ENCODE measurements at regions not wholly inside any gene's neighbourhood (a gene's known extent, or its start where the extent isn't known, plus 50 kb on each side); places are given as distances from the start of the nearest gene placed in this dataset.
A peak's percentile ranks its signal among the peaks of the same experiment; 100 is the strongest.

- no peaks in the 10 kb centered on the region for H3K27me3 ChIP-seq (ENCODE audit: insufficient read depth, low read length, poor library complexity, severe bottlenecking)
- Mint-ChIP-seq H3K4me3 (no peak overlapping the region), H3K36me3 (no peaks in the 10 kb centered on the region), H3K4me1 (no peaks in the 10 kb centered on the region), H3K27ac (no peak overlapping the region), H3K9me3 (peaks cover 2 to 8% (median 8%) of the 10 kb centered on the region in 5 donors), H3K27me3 (no peaks in the 10 kb centered on the region)
- no peak for DNase-seq
- H3K4me3 ChIP-seq (ENCODE audit: low read length), result no peak overlapping the region
- H3K36me3 ChIP-seq (ENCODE audit: insufficient read depth, low read length), result no peaks in the 10 kb centered on the region
- ChIA-PET CTCF (interaction anchor here (1.4 kb wide), 1 partner anchor 23 kb away, joined by 3 read pairs; no protein-coding TSS in a partner anchor), POLR2A (no interaction called here)
- no peaks in the 10 kb centered on the region for H3K9me3 ChIP-seq (ENCODE audit: low read length)
- H3K4me1 ChIP-seq (ENCODE audit: insufficient read depth, low read length), result no peaks in the 10 kb centered on the region
- no peak overlapping the region for H3K27ac ChIP-seq (ENCODE audit: low read depth, low read length)
Measured at GRCh38 chr5:7190712-7191250, 205.2 kb upstream of the ADCY2 start.

- Histone ChIP-seq H3K27ac (ENCODE audit: low read depth, low read length) (no peak overlapping the region), H3K4me1 (ENCODE audit: insufficient read depth, low read length) (no peaks in the 10 kb centered on the region), H3K9me3 (ENCODE audit: low read length) (no peaks in the 10 kb centered on the region), H3K36me3 (ENCODE audit: insufficient read depth, low read length) (no peaks in the 10 kb centered on the region), H3K4me3 (ENCODE audit: low read length) (no peak overlapping the region), H3K27me3 (ENCODE audit: insufficient read depth, low read length, poor library complexity, severe bottlenecking) (no peaks in the 10 kb centered on the region)
- Mint-ChIP-seq H3K36me3 (no peaks in the 10 kb centered on the region), H3K27ac (no peak overlapping the region), H3K9me3 (peaks cover 2 to 8% (median 8%) of the 10 kb centered on the region in 5 donors), H3K27me3 (no peaks in the 10 kb centered on the region), H3K4me1 (no peaks in the 10 kb centered on the region), H3K4me3 (no peak overlapping the region)
- ChIA-PET POLR2A (no interaction called here), CTCF (no interaction called here)
- no peak for DNase-seq
Measured at GRCh38 chr5:7192016-7192415, 203.9 kb upstream of the ADCY2 start.

- Mint-ChIP-seq H3K27me3 (peaks cover 0 to 4% of the 10 kb centered on the region in 2 donors), H3K36me3 (no peaks in the 10 kb centered on the region), H3K27ac (no peak overlapping the region), H3K4me1 (no peaks in the 10 kb centered on the region), H3K9me3 (peaks cover 1 to 8% (median 4%) of the 10 kb centered on the region in 5 donors), H3K4me3 (no peak overlapping the region)
- Histone ChIP-seq H3K4me3 (ENCODE audit: low read length) (no peak overlapping the region), H3K9me3 (ENCODE audit: low read length) (no peaks in the 10 kb centered on the region), H3K27ac (ENCODE audit: low read depth, low read length) (no peak overlapping the region), H3K36me3 (ENCODE audit: insufficient read depth, low read length) (no peaks in the 10 kb centered on the region), H3K27me3 (ENCODE audit: insufficient read depth, low read length, poor library complexity, severe bottlenecking) (no peaks in the 10 kb centered on the region), H3K4me1 (ENCODE audit: insufficient read depth, low read length) (no peaks in the 10 kb centered on the region)
- CTCF ChIA-PET, result no interaction called here
- DNase-seq, result no peak
- POLR2A ChIA-PET, result no interaction called here
Measured at GRCh38 chr5:7202846-7203245, 193.1 kb upstream of the ADCY2 start.

DNA sequence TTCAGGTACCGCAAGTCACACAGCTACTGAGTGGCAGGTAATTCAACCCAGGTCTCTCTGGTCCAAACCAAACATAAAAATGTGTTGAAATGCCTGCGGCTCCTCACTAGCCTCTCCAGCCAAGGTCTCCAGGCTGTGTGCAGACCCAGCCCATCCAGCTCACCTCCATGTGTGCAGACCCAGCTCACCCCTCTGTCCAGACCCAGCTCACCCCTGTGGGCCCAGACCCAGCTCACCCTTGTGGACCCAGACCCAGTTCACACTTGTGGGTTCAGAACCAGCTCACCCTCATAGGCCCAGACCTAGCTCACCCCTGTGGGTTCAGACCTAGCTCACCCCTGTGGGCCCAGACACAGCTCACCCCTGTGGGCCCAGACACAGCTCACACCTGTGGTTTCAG lies 188.0 kb upstream of the ADCY2 start:
- ChIA-PET POLR2A (no interaction called here), CTCF (no interaction called here)
- Histone ChIP-seq H3K4me1 (ENCODE audit: insufficient read depth, low read length) (no peaks in the 10 kb centered on the region), H3K9me3 (ENCODE audit: low read length) (no peaks in the 10 kb centered on the region), H3K4me3 (ENCODE audit: low read length) (no peak overlapping the region), H3K36me3 (ENCODE audit: insufficient read depth, low read length) (no peaks in the 10 kb centered on the region), H3K27me3 (ENCODE audit: insufficient read depth, low read length, poor library complexity, severe bottlenecking) (no peaks in the 10 kb centered on the region), H3K27ac (ENCODE audit: low read depth, low read length) (no peak overlapping the region)
- Mint-ChIP-seq H3K27me3 (peaks cover 0 to 4% of the 10 kb centered on the region in 2 donors), H3K27ac (peak overlapping the region in 1 of 8 donors; percentile 80), H3K9me3 (peaks cover 4 to 7% (median 4%) of the 10 kb centered on the region in 5 donors), H3K4me3 (no peak overlapping the region), H3K36me3 (no peaks in the 10 kb centered on the region), H3K4me1 (no peaks in the 10 kb centered on the region)
- no peak for DNase-seq

- POLR2A ChIA-PET, result no interaction called here
- DNase-seq, result no peak
- Mint-ChIP-seq H3K36me3 (no peaks in the 10 kb centered on the region), H3K27me3 (peaks cover 0 to 4% of the 10 kb centered on the region in 2 donors), H3K27ac (no peak overlapping the region), H3K9me3 (peaks cover 4 to 7% (median 5%) of the 10 kb centered on the region in 5 donors), H3K4me1 (no peaks in the 10 kb centered on the region), H3K4me3 (no peak overlapping the region)
- no peaks in the 10 kb centered on the region for H3K9me3 ChIP-seq (ENCODE audit: low read length)
- CTCF ChIA-PET, result no interaction called here
- H3K27me3 ChIP-seq (ENCODE audit: insufficient read depth, low read length, poor library complexity, severe bottlenecking), result no peaks in the 10 kb centered on the region
- H3K36me3 ChIP-seq (ENCODE audit: insufficient read depth, low read length), result no peaks in the 10 kb centered on the region
- no peak overlapping the region for H3K27ac ChIP-seq (ENCODE audit: low read depth, low read length)
- H3K4me3 ChIP-seq (ENCODE audit: low read length), result no peak overlapping the region
- H3K4me1 ChIP-seq (ENCODE audit: insufficient read depth, low read length), result no peaks in the 10 kb centered on the region
Measured at GRCh38 chr5:7208938-7209337, 187.0 kb upstream of the ADCY2 start.

DNA sequence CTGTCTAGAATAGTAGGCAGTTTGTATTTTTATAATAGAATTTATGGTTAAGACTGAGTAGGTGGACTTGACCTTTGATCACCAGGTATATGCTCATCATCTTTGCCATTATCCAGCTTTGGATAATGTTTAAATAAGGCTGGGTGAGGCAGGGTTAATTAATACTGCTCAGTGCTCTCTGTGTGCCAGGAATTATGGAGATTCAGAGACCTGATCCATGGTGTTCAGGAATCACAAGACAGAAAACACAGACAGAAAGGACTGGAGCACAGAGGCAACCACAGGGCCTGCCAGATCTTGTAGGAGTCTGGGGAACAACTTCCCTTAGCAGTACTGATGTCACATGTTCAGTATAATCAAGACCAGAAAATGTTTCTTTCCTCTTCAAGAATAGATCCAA lies 186.3 kb upstream of the ADCY2 start:
- Histone ChIP-seq H3K4me3 (ENCODE audit: low read length) (no peak overlapping the region), H3K36me3 (ENCODE audit: insufficient read depth, low read length) (no peaks in the 10 kb centered on the region), H3K27me3 (ENCODE audit: insufficient read depth, low read length, poor library complexity, severe bottlenecking) (no peaks in the 10 kb centered on the region), H3K27ac (ENCODE audit: low read depth, low read length) (no peak overlapping the region), H3K9me3 (ENCODE audit: low read length) (no peaks in the 10 kb centered on the region), H3K4me1 (ENCODE audit: insufficient read depth, low read length) (no peaks in the 10 kb centered on the region)
- peaks cover 4 to 7% (median 5%) of the 10 kb centered on the region in 5 donors for H3K9me3 Mint-ChIP-seq
- H3K27me3 Mint-ChIP-seq, result peaks cover 0 to 4% of the 10 kb centered on the region in 2 donors
- no peak overlapping the region for H3K27ac Mint-ChIP-seq
- POLR2A ChIA-PET, result no interaction called here
- no peaks in the 10 kb centered on the region for H3K36me3 Mint-ChIP-seq
- DNase-seq, result no peak
- H3K4me3 Mint-ChIP-seq, result no peak overlapping the region
- H3K4me1 Mint-ChIP-seq, result no peaks in the 10 kb centered on the region
- CTCF ChIA-PET, result no interaction called here

DNA sequence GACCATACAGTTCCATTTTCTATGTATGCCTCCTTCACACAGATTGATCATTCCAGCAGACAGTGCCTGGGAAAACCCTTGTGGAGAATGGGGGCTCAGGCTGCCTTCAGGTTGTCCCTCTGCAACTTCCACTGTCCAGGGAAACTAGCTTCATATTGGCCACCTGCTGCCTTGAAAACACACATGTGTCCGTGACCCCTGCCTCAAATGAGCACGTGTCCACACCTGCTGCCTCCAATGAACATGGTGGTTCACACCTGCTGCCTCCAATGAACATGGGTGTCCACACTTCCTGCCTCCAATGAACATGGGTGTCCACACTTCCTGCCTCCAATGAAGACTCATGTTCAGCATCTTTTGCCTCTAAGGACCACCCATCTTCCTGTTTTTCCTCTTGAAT lies 185.4 kb upstream of the ADCY2 start:
- Mint-ChIP-seq H3K4me1 (no peaks in the 10 kb centered on the region), H3K4me3 (no peak overlapping the region), H3K27me3 (peaks cover 0 to 2% of the 10 kb centered on the region in 2 donors), H3K9me3 (peaks cover 4 to 7% (median 5%) of the 10 kb centered on the region in 5 donors), H3K36me3 (no peaks in the 10 kb centered on the region), H3K27ac (no peak overlapping the region)
- no peak overlapping the region for H3K27ac ChIP-seq (ENCODE audit: low read depth, low read length)
- POLR2A ChIA-PET, result no interaction called here
- no peak for DNase-seq
- no peaks in the 10 kb centered on the region for H3K4me1 ChIP-seq (ENCODE audit: insufficient read depth, low read length)
- no peaks in the 10 kb centered on the region for H3K9me3 ChIP-seq (ENCODE audit: low read length)
- no peaks in the 10 kb centered on the region for H3K27me3 ChIP-seq (ENCODE audit: insufficient read depth, low read length, poor library complexity, severe bottlenecking)
- no peak overlapping the region for H3K4me3 ChIP-seq (ENCODE audit: low read length)
- CTCF ChIA-PET, result no interaction called here
- H3K36me3 ChIP-seq (ENCODE audit: insufficient read depth, low read length), result no peaks in the 10 kb centered on the region

DNA sequence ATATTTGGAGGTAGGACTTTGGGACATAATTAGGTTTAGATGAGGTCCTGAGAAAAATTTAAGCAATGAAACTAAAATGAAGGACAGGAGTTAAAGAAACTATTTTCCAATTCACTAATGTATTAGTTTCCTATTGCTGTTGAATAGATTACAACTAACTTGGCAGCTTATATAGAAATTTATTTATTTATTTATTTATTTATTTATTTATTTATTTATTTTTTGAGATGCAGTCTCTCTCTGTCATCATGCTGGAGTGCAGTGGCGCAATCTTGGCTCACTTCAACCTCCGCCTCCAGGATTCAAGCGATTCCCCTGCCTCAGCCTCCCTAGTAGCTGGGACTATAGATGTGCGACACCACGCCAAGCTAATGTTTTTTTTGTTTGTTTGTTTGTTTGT lies 182.4 kb upstream of the ADCY2 start:
- H3K36me3 Mint-ChIP-seq, result no peaks in the 10 kb centered on the region
- Histone ChIP-seq H3K27ac (ENCODE audit: low read depth, low read length) (no peak overlapping the region), H3K9me3 (ENCODE audit: low read length) (no peaks in the 10 kb centered on the region), H3K27me3 (ENCODE audit: insufficient read depth, low read length, poor library complexity, severe bottlenecking) (no peaks in the 10 kb centered on the region), H3K36me3 (ENCODE audit: insufficient read depth, low read length) (no peaks in the 10 kb centered on the region), H3K4me1 (ENCODE audit: insufficient read depth, low read length) (no peaks in the 10 kb centered on the region), H3K4me3 (ENCODE audit: low read length) (no peak overlapping the region)
- DNase-seq, result no peak
- no peaks in the 10 kb centered on the region for H3K4me1 Mint-ChIP-seq
- H3K27me3 Mint-ChIP-seq, result no peaks in the 10 kb centered on the region
- ChIA-PET CTCF (no interaction called here), POLR2A (no interaction called here)
- H3K27ac Mint-ChIP-seq, result no peak overlapping the region
- H3K4me3 Mint-ChIP-seq, result no peak overlapping the region
- H3K9me3 Mint-ChIP-seq, result peaks cover 0 to 10% (median 4%) of the 10 kb centered on the region in 5 donors

DNA sequence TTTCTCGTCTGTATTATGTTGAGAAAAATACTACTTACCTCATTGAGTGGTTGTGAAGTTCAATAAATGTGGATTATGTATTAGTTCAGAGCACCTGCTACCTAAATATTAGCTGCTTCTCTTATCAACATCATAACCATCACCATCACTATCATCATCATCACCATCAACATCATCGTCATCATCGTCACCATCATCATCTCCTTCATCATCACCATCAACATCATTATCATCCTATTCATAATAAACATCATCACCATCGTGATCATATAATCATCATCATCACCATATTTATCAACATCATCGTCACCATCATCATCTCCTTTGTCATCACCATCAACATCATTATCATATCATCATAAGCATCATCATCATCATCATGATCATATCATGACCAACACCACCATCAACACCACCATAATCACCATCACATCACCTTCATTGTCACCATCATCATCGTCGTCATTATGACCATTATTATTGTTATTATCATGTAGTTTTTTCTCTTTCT lies 181.0 kb upstream of the ADCY2 start:
- no peaks in the 10 kb centered on the region for H3K36me3 Mint-ChIP-seq
- H3K4me3 Mint-ChIP-seq, result no peak overlapping the region
- peaks cover 0 to 8% (median 3%) of the 10 kb centered on the region in 5 donors for H3K9me3 Mint-ChIP-seq
- no peak for DNase-seq
- no peaks in the 10 kb centered on the region for H3K4me1 ChIP-seq (ENCODE audit: insufficient read depth, low read length)
- H3K36me3 ChIP-seq (ENCODE audit: insufficient read depth, low read length), result no peaks in the 10 kb centered on the region
- ChIA-PET CTCF (no interaction called here), POLR2A (no interaction called here)
- H3K27ac Mint-ChIP-seq, result no peak overlapping the region
- H3K27ac ChIP-seq (ENCODE audit: low read depth, low read length), result no peak overlapping the region
- H3K27me3 ChIP-seq (ENCODE audit: insufficient read depth, low read length, poor library complexity, severe bottlenecking), result no peaks in the 10 kb centered on the region
- no peak overlapping the region for H3K4me3 ChIP-seq (ENCODE audit: low read length)
- no peaks in the 10 kb centered on the region for H3K27me3 Mint-ChIP-seq
- H3K4me1 Mint-ChIP-seq, result no peaks in the 10 kb centered on the region
- no peaks in the 10 kb centered on the region for H3K9me3 ChIP-seq (ENCODE audit: low read length)
